AG04449 (cell line): ENCODE measurements at regions not wholly inside any gene's neighbourhood (a gene's known extent, or its start where the extent isn't known, plus 50 kb on each side); places are given as distances from the start of the nearest gene placed in this dataset.

Source experiments
- CTCF ChIA-PET: fragments of 350-600 bp; formaldehyde crosslinking; extraction: SDS; loops from one replicate; lab custom pipeline; 2021; ENCODE audit warnings: antibody characterized with exemption; lab: Yijun Ruan, JAX
- POLR2A ChIA-PET: fragments of 400-600, 350-600 bp; formaldehyde crosslinking; extraction: SDS; loops from one replicate; lab custom pipeline; 2020; ENCODE audit warnings: antibody characterized with exemption, inconsistent platforms; lab: Yijun Ruan, JAX
- DNase-seq: peaks from one replicate; pipeline ENCODE4 v3.0.0-alpha.2; 2010; ENCODE audit warnings: low read depth, low spot score
- H3K4me3 ChIP-seq: 2 replicates; pipeline ENCODE4 v1.5.1; 2011; ENCODE audit warnings: low read depth, mild to moderate bottlenecking, control low read depth, low read length
- TF ChIP-seq, protein P1 (sequence below): IDR thresholded peaks from one replicate; pipeline ENCODE4 v1.5.1; 2011; ENCODE audit warnings: mild to moderate bottlenecking, moderate library complexity, low read length, control low read depth, inconsistent platforms; ENCODE audit not compliant: insufficient read depth; ENCODE audit errors: missing control alignments

DNA sequence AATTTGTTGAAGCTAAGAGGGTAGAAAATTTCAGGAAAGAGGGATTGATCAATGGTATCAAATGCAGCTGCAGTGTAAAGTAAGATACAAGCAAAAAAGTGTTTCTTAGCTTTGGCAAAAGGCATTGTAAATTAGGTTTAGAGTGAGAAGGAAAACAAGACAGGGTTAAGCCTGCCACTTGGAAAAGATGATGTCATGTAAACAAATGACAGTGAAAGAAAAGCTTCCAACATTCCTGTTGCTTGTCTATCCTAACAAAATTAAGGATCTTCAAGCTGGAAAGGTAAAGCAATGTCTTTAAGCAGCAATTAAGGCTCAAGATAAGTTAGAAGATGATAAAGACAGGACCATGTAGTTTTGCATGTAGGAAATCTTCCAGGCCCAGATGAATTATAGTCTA lies 139.1 kb upstream of the PPP2R2B start:
- DNase-seq, result no peak
- H3K4me3 ChIP-seq, result no peak overlapping the region
- TF ChIP-seq, protein P1, sequence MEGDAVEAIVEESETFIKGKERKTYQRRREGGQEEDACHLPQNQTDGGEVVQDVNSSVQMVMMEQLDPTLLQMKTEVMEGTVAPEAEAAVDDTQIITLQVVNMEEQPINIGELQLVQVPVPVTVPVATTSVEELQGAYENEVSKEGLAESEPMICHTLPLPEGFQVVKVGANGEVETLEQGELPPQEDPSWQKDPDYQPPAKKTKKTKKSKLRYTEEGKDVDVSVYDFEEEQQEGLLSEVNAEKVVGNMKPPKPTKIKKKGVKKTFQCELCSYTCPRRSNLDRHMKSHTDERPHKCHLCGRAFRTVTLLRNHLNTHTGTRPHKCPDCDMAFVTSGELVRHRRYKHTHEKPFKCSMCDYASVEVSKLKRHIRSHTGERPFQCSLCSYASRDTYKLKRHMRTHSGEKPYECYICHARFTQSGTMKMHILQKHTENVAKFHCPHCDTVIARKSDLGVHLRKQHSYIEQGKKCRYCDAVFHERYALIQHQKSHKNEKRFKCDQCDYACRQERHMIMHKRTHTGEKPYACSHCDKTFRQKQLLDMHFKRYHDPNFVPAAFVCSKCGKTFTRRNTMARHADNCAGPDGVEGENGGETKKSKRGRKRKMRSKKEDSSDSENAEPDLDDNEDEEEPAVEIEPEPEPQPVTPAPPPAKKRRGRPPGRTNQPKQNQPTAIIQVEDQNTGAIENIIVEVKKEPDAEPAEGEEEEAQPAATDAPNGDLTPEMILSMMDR, result no peak
- POLR2A ChIA-PET, result interaction anchor here (0.6 kb wide), 1 partner anchor 33 kb away, joined by 3 read pairs; no protein-coding TSS in a partner anchor
- CTCF ChIA-PET, result no interaction called here

DNA sequence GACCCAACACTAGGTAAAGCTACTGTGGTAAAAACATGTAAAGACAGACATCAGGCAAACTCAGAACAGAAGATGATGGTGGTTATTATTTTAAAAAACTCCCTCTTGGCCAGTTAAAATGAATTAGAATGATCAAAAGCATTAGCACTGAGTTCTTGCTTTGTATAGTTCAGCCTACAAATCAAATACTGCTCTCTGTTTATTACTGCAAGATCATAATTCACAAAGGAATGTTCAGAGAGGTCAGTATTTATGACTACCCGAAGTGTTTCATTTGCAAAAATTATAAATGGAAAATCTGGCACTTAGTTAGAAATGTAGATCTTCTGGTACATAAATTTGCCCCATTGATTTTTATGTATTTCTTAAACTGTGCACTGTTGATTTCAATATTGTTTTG lies 140.3 kb upstream of the PPP2R2B start:
- TF ChIP-seq, protein P1, result no peak
- ChIA-PET POLR2A (no interaction called here), CTCF (no interaction called here)
- DNase-seq, result no peak
- no peak overlapping the region for H3K4me3 ChIP-seq

DNA sequence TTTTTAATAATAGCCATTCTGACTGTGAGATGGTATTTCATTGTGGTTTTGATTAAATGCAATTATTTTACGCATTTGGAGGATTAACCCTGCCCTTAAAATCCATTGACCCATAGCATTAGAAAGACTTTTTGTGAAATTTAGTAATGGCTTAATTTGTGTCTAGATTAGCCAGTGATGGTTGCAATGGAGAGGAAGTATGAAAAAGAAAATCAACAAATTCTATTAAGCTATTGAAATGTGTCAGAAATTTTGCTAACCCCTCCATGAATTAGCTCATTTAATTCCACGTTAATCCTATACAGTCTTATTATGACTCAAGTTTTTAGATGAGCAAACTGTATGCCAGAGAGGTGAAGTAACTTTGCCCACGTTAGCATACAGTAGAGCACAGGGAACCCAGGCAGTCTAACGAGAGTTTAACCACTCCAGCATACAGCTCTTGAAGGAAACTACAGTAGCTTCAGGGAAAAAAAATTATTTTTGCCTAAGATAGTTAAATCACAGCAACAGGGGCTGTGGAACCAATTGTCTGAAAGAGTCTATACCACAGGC lies 158.2 kb upstream of the PPP2R2B start:
- H3K4me3 ChIP-seq, result no peak overlapping the region
- TF ChIP-seq, protein P1, result no peak
- ChIA-PET CTCF (no interaction called here), POLR2A (no interaction called here)
- no peak for DNase-seq

DNA sequence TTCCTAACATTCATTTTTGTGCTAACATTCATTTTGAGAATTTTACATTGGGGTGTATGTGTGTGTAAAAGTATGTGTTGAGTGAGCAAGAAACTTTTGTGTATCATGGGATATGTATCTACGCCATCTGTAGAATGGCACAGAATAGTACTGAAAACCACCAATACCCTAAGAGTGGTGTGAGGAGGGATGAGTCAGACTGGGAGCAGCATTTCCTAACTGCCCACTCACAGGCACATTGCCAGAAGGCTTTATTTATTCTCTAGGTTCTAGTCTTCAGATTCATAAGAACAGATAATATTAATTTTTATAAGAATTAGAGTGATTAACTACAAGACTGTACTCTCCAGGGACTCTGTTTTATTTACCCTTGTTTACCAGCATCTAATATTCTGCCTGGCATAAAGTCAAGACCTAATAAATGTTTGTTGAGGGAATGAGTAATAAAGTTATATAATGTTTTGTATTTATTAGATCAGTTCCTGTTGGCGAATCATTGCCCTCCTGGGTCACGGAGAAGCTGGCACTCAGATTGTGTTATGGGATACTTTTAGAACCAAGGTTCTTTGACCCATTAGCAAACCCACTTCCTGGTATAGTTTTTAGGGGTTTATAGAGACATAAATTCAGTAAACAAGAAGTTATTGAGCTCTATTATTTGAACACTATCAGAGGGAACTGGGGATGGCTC lies 159.1 kb upstream of the PPP2R2B start:
- ChIA-PET POLR2A (no interaction called here), CTCF (no interaction called here)
- H3K4me3 ChIP-seq, result no peak overlapping the region
- no peak for DNase-seq
- TF ChIP-seq, protein P1, result no peak

DNA sequence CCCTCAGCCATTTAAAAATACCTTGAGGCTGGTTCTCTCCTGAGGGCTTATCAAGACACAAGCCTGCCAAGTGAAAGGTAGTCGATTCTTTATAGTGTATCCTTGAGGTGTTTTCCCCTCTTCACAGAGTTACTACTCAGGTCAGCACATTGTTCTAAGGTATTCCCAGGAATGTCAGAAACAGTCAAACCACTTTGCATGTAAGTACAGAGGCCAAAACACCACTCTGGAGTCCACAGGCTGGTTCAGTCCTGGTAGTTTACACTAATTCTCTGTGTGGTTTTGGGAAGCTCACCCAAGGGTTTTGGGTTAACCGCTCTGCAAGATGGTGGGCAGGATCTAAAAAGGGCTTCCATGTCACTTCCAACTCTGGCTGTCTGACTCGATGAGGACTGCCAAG lies 162.3 kb upstream of the PPP2R2B start:
- ChIA-PET POLR2A (no interaction called here), CTCF (interaction anchor here (0.9 to 1.4 kb wide), 2 partner anchors 56 to 149 kb away, joined by 3 read pairs; no protein-coding TSS in a partner anchor)
- no peak overlapping the region for H3K4me3 ChIP-seq
- no peak for DNase-seq
- TF ChIP-seq, protein P1, result no peak

DNA sequence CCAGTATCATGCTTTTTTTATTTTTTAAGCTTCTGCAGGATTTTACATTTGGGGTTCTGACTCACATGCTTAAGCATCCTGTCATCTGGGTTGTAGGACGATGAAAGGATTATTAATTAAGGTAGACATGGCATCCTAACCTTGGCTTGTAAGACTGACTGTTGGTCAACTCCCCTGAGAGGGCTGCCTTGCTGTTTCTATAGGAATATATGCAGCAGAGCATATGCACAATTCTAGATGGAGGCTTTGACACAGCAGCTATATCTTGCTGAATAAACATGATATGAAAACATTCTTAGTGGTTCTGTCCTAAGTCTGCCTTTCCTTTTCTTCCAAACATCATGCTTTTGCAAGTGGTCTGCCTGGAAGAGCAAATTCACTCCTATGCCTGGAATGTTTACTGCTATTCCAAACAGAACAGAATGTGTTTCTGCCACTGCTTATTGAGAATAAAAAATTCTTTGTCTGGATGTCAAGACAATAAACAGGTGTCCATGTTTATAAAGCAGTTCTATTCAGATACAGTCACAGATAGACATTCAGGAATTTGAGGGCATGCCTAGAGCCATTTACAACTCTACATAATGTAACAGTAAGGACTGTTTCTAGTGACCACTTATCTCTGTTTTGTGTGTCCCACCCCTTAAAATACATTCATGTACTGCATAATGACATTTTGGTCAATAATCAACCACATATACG lies 166.2 kb upstream of the PPP2R2B start:
- ChIA-PET POLR2A (no interaction called here), CTCF (no interaction called here)
- no peak overlapping the region for H3K4me3 ChIP-seq
- TF ChIP-seq, protein P1, result no peak
- DNase-seq, result no peak
